H7 (cell line): ENCODE measurements at regions not wholly inside any gene's neighbourhood (a gene's known extent, or its start where the extent isn't known, plus 50 kb on each side); places are given as distances from the start of the nearest gene placed in this dataset.
"Not testable (repeated sequence)": the region's sequence is repeated elsewhere in the genome, so short reads cannot be mapped to it uniquely, and the experiment has no call there.

Source experiments
- DNase-seq: peaks from one replicate; pipeline ENCODE4 v3.0.0; 2012
- H3K27me3 ChIP-seq: 2 replicates; pipeline ENCODE4 v1.6.0; 2011; ENCODE audit warnings: mild to moderate bottlenecking, low read length; ENCODE audit not compliant: control insufficient read depth, insufficient read depth
- H3K36me3 ChIP-seq: replicated peaks from 2 replicates; pipeline ENCODE4 v1.5.1; 2011; ENCODE audit warnings: low read length; ENCODE audit not compliant: control insufficient read depth, insufficient read depth
- H3K4me3 ChIP-seq: 2 replicates; pipeline ENCODE4 v1.5.1; 2011; ENCODE audit warnings: low read depth, mild to moderate bottlenecking, control low read depth, low read length, moderate library complexity; ENCODE audit not compliant: insufficient read depth

DNA sequence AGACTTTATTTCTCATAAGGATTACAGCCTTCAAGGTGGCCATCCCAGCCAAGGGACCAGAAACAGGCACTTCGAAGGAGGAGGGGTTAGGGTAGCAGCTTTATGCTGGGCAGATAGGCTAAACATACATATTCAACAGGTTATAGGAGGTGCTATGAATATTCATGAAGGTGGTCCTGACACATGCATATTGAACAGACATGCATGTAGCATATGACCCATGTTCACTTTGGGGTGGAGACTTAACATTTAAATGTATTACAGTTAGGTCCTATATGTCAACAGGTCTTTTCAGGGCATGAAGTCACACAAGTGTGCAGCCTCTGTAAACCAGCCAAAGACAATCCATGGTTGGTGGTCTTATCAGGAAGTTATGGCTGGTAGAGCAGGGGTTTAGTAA is 133.2 kb downstream of the KCNJ12 start:
- not testable (repeated sequence) for H3K36me3 ChIP-seq, H3K4me3 ChIP-seq, DNase-seq
- H3K27me3 ChIP-seq = peaks cover 19% of the 10 kb centered on the region

DNA sequence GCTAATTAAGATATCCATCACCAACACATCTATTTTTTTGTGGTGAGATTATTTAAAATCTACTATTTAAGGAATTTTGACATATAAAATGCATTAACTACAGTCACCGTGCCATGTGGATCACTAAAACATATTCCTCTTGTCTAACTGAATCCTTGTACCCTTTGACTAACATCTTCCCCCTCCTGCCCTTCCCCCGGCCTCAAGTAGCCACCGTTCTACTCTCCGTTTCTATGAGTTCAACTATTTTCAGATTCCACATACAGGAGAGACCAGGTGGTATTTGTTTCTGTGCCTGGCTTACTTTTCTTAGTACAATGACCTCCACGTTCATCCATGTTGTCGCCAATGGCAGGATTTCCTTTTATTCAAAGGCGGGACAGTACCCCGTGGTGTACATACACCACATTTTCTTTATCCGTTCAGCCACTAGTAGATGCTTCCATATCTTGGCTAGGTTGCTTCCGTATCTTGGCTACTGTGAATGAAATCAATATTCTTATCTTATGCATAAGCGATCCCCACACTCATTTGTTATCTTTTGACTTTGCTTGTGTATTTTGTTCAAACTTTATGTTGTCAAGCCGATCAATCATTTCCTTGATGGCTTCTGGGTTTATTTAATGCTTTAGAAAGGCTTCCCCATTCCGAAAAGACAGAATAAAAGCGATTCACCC is 134.7 kb downstream of the KCNJ12 start:
- peaks cover 19% of the 10 kb centered on the region for H3K27me3 ChIP-seq
- no peak for DNase-seq
- no peaks in the 10 kb centered on the region for H3K36me3 ChIP-seq
- H3K4me3 ChIP-seq = peak overlapping the region; percentile 47

- Histone ChIP-seq H3K27me3 (peaks cover 19% of the 10 kb centered on the region), H3K36me3 (no peaks in the 10 kb centered on the region), H3K4me3 (peak overlapping the region; percentile 47)
- DNase-seq = peak; percentile 92
Measured at GRCh38 chr17:21511363-21512195, 135.4 kb downstream of the KCNJ12 start.

DNA sequence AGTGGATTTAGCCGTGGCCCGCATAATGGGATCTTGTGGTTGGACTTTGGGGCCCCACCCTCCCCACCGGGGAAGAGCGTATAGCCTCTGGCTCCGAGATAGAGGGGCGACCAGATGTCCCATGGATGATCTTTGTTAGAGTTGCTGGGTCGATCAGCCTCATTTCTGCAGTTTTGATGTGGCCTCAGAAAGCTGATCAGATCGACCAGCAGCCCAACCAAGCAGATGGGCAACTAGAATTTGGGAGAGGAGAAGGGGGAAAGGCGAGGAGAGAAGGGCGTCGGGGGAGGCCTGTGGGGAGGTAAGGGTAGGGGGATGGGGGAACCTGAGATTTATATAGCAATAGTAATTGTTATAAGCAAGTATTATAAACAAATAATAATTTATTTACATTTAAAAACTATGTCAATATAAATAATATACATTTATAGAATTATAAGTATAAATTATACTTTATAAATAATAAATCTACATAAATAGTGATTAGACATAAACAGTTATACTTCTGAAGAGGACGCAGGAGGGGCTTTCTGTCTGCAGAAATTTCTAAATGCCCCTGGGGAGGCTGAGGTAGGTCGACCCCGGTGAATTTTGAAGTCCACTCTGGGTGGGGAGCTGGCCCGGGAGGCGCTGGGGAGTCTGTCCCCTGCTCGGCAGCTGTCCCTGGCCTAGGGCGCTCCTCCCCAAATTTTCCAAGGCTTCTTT is 136.3 kb downstream of the KCNJ12 start:
- H3K4me3 ChIP-seq = no peak overlapping the region
- H3K36me3 ChIP-seq = no peaks in the 10 kb centered on the region
- DNase-seq = no peak
- peaks cover 19% of the 10 kb centered on the region for H3K27me3 ChIP-seq

DNA sequence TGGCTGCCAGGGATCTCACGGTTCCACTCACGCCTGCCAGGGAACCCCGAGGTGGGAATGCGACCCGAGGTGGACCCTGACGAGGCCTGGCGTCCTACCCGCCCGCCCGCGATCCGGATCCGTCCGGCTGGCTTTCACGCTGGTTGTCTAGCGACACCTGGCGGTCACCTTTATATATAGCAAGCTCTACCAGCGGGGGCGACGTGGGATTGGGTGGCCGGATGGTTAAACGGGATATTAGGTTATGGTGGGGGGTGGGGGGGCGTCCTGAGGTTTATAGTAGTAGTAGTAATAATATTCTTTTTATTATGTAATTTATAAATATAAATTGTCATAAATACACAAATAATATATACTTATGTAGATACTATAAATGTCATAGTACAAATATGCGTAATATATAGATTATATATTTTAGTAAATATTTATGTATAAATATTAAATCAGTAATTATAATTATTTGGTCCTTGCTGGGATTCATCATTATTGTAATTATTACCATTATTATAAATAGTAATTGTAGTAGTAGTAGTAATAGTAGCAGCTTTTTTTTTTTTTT is 136.9 kb downstream of the KCNJ12 start:
- Histone ChIP-seq H3K4me3 (no peak overlapping the region), H3K27me3 (peaks cover 19% of the 10 kb centered on the region), H3K36me3 (no peaks in the 10 kb centered on the region)
- peak; percentile 95 for DNase-seq

- DNase-seq, H3K4me3 ChIP-seq, H3K36me3 ChIP-seq: not testable (repeated sequence)
- peaks cover 19% of the 10 kb centered on the region for H3K27me3 ChIP-seq
Measured at GRCh38 chr17:21514567-21514966, 138.4 kb downstream of the KCNJ12 start.

DNA sequence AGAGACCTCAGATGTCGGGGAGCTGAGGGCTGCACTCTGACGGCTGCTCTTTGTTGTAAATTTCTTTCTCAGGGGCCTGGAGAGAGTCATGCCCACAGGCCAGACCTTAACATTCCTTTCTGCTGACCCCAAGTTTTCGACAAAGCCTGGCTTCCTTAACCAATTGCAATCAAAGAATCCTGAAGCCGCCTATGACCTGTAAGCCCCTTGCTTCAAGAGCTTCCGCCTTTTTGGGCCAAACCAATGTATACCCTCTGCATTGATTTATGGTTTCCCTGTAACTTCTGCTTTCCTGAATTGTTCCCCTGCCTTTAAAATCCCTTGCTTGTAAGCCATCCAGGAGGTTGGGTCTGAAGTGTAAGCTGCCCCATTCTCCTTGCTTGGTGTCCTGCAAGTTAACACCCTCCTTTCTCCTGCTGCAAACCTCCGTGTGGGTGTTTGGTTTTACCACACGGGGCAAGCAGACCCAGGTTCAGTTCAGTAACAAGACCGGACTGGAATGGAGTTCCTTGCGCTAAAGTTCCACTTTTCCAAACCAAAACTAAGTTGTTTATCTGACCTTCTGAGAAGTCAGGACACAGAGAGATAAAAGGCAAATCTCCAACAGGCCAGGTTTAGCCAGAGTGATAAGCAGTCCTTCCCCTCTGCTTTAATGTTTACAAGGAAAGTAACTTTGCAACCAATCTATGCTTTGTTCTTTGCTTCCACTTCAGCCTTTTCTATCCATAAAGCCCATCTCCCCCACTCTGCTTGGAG is 141.6 kb downstream of the KCNJ12 start:
- Histone ChIP-seq H3K27me3 (peaks cover 1% of the 10 kb centered on the region), H3K4me3 (no peak overlapping the region), H3K36me3 (no peaks in the 10 kb centered on the region)
- no peak for DNase-seq

- no peak for DNase-seq
- Histone ChIP-seq H3K36me3 (no peaks in the 10 kb centered on the region), H3K27me3 (no peaks in the 10 kb centered on the region), H3K4me3 (no peak overlapping the region)
Measured at GRCh38 chr17:21522755-21523336, 146.7 kb downstream of the KCNJ12 start.

DNA sequence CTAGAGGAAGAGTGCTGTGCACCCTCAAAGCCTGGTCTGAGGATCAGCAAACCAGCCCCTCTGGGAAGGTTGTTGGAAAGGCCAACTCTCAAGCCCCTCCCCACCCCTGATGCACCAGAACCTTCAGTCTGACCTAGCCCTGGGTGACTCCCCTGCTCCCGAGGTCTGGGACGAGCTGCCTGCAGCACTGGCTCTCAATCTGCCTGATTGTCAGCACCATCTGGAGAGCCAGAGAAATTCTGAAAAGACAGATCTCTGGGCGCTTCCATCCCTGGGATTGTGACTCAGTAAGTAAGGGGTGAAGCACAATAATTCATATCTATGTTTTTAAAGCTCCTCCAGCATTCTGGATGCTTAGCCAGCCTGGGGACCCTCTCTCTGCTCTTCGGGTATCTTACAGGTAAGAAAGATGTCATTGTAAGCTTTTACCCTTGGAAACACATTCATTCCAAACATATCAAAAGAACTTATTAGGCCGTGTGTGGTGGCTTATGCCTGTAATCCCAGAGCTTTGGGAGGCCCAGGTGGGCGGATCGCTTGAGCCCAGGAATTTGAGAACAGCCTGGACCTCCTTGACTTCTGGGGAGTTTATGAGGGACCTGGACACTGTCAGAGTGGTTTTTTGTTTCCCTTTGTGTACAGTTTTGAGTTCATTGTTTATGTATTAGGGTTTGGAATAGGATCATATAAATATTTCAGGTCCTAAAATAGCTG is 147.5 kb downstream of the KCNJ12 start:
- Histone ChIP-seq H3K4me3 (no peak overlapping the region), H3K36me3 (no peaks in the 10 kb centered on the region), H3K27me3 (no peaks in the 10 kb centered on the region)
- DNase-seq = no peak

GRCh38 chr17:21524211-21524591 is 148.0 kb downstream of the KCNJ12 start:
- Histone ChIP-seq H3K27me3 (no peaks in the 10 kb centered on the region), H3K36me3 (no peaks in the 10 kb centered on the region), H3K4me3 (no peak overlapping the region)
- DNase-seq = no peak

DNA sequence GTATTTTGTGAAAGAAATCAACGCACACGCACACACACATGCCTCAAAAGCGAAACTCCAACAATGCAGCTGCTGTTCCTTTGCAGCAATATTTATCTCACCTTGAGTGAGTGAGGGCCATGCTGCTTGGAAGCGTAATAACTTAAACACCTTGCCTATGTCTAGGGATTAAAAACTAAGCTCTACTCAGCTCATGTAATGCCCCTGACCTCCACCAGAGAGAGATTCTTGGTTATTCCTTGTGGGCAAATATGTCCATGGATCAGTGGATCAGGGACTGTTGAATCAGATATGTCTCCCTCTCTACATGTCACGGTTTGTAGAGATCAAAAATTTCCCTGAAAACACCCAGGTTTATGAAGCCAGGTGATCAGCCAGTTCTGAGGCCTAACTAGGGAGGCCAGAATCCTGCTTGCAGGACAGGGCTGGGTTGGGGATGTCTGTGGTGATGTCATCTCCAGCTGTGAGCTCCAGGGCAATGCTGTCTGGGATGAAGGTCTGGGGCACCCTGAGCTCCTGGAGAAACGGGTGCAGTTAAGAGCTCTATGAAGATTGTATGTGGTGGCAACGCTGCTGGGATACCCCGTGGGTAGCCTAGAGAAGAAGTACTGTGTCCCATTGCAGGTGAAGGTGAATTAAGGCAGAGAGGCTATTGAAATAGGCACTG is 149.4 kb downstream of the KCNJ12 start:
- H3K4me3 ChIP-seq = no peak overlapping the region
- no peaks in the 10 kb centered on the region for H3K27me3 ChIP-seq

DNA sequence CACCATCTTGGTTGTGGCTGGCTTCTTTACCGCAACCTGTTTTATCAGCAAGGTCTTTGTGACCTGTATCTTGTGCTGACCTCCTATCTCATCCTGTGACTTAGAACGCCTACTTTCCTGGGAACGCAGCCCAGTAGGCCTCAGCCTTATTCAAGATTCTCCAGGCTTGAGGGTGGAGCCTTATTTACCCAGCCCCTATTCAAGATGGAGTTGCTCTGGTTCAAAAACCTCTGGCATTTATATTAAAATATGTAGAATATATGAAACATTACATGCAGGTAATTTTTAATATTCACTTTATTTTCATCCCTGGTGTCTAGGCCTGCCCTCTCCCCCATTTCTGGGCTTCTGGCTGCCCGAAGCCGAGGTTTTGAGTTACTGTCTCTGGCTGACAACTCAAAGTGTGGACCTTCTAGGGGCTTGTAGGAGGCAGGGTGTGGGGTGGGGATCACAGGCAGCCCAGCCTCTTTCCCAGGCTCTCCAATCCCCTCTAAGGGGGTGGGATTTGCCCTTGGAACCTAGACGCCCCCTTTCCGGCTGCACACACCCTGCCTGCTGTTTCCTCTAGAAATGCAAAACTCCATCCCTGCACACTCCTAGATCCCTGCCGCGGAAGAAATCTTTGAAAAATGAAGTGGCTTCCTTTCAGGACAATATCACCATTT is 152.0 kb downstream of the KCNJ12 start:
- no peak for DNase-seq
- H3K4me3 ChIP-seq = no peak overlapping the region
- H3K27me3 ChIP-seq = no peaks in the 10 kb centered on the region
- H3K36me3 ChIP-seq = no peaks in the 10 kb centered on the region

More for the DNA sequence above, 149.4 kb downstream of the KCNJ12 start:
- no peak for DNase-seq
- H3K36me3 ChIP-seq = no peaks in the 10 kb centered on the region
